HG02870 (cell line): ENCODE measurements at regions not wholly inside any gene's neighbourhood (a gene's known extent, or its start where the extent isn't known, plus 50 kb on each side); places are given as distances from the start of the nearest gene placed in this dataset.

Experiments used
- ATAC-seq: cut with Tn5 transposase; IDR thresholded peaks from one replicate; pipeline ENCODE4 v1.9.1; 2021; ENCODE audit warnings: mild to moderate bottlenecking, moderate library complexity; ENCODE audit not compliant: unreplicated experiment

- no peak for ATAC-seq
Observed at GRCh38 chr1:198861636-198862035, 222.8 kb downstream of the PTPRC start.

- ATAC-seq, result no peak
Observed at GRCh38 chr1:198864695-198865094, 225.9 kb downstream of the PTPRC start.

- ATAC-seq, result no peak
Observed at GRCh38 chr1:198865319-198865718, 226.5 kb downstream of the PTPRC start.

- ATAC-seq, result no peak
Observed at GRCh38 chr1:198867182-198867581, 228.3 kb downstream of the PTPRC start.

- no peak for ATAC-seq
Observed at GRCh38 chr1:198873696-198874230, 234.9 kb downstream of the PTPRC start.

GRCh38 chr1:198876371-198876871 is 237.6 kb downstream of the PTPRC start:
- ATAC-seq, result no peak

- no peak for ATAC-seq
Observed at GRCh38 chr1:198878566-198878965, 239.7 kb downstream of the PTPRC start.

GRCh38 chr1:198879711-198880306 is 241.0 kb downstream of the PTPRC start:
- no peak for ATAC-seq

GRCh38 chr1:198880397-198880796 is 241.6 kb downstream of the PTPRC start:
- no peak for ATAC-seq

- ATAC-seq, result no peak
Observed at GRCh38 chr1:198880818-198881597, 242.2 kb downstream of the PTPRC start.

- ATAC-seq, result no peak
Observed at GRCh38 chr1:198883184-198883583, 244.3 kb downstream of the PTPRC start.

GRCh38 chr1:198887866-198888265 is 249.0 kb downstream of the PTPRC start:
- no peak for ATAC-seq

GRCh38 chr1:198888379-198888943 is 249.6 kb downstream of the PTPRC start:
- no peak for ATAC-seq

- no peak for ATAC-seq
Observed at GRCh38 chr1:198889101-198889500, 250.3 kb downstream of the PTPRC start.

- no peak for ATAC-seq
Observed at GRCh38 chr1:198889749-198890148, 250.9 kb downstream of the PTPRC start.

GRCh38 chr1:198890214-198890930 is 251.5 kb downstream of the PTPRC start:
- no peak for ATAC-seq

GRCh38 chr1:198892065-198892464 is 253.2 kb downstream of the PTPRC start:
- no peak for ATAC-seq

GRCh38 chr1:198893141-198893540 is 254.3 kb downstream of the PTPRC start:
- ATAC-seq, result no peak

- ATAC-seq, result no peak
Observed at GRCh38 chr1:198893763-198894444, 255.1 kb downstream of the PTPRC start.

- ATAC-seq, result no peak
Observed at GRCh38 chr1:198901266-198901665, 262.4 kb downstream of the PTPRC start.

- no peak for ATAC-seq
Observed at GRCh38 chr1:198902655-198903054, 263.8 kb downstream of the PTPRC start.
